ENCODE measurements at regions not wholly inside any gene's neighbourhood (a gene's known extent, or its start where the extent isn't known, plus 50 kb on each side); places are given as distances from the start of the nearest gene placed in this dataset.

DNA sequence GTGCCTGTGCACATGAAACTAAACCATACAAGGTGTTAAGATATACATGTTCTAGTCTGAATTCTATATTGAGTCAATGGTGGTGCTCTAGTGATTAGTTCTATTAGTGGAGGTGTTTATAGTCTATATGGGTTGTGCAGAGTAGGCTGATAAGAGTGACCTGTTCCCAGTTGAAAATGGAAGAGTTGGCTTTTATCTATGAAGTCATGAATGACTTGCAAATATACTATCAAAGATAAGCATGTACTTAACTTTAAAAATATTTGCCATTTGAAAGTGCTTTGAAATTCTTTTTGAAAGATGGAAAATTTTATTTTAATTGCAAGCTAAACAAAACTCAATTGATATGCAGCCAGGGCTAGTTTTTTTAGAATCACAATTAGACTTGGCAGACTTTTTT is 150.6 kb upstream of the SGO1 start:
- no peak for TF ChIP-seq CTCF (IDR thresholded peaks at IDR 0.05)
- TF ChIP-seq EZH2phosphoT487 (IDR thresholded peaks at IDR 0.05) = no peak
